HG03097 (cell line): ENCODE measurements at regions not wholly inside any gene's neighbourhood (a gene's known extent, or its start where the extent isn't known, plus 50 kb on each side); places are given as distances from the start of the nearest gene placed in this dataset.

Source experiments
- ATAC-seq: cut with Tn5 transposase; IDR thresholded peaks from one replicate; pipeline ENCODE4 v1.9.1; 2021; ENCODE audit not compliant: unreplicated experiment, low FRiP score

DNA sequence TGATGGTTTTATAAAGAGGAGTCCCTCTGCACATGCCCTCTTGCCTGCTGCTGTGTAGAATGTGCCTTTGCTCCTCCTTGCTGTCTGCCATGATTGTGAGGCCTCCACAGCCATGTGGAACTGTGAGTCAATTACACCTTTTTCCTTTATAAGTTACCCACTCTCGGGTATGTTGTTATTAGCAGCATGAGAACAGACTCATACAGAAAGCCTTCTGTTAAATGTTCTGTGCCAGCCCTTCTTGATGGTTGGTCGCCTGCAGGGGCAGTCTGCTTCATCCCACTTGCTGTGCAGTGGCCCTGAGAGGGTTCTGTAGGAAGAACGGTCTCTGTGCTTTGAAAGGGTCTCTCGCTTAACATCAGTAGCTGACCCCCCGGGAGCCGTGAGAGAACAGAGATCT is 248.9 kb upstream of the IGFBP3 start:
- no peak for ATAC-seq

DNA sequence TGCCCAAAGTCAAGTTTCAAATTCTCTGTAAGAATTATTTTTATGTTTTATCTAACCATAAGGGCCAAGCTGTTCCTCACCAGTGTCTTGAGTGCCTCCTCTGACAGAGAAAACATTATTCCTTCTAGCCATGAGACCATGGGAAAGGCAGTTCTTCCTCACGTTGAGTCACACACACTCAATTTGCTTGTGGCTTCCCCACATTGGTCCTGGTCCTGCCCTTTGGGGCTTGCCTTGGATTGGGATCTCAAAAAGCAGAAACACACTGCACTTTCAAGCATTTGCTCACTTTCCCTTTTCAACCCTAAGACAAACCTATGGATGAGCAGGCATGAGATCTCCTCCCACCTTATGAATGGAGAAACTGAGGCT is 248.3 kb upstream of the IGFBP3 start:
- no peak for ATAC-seq

DNA sequence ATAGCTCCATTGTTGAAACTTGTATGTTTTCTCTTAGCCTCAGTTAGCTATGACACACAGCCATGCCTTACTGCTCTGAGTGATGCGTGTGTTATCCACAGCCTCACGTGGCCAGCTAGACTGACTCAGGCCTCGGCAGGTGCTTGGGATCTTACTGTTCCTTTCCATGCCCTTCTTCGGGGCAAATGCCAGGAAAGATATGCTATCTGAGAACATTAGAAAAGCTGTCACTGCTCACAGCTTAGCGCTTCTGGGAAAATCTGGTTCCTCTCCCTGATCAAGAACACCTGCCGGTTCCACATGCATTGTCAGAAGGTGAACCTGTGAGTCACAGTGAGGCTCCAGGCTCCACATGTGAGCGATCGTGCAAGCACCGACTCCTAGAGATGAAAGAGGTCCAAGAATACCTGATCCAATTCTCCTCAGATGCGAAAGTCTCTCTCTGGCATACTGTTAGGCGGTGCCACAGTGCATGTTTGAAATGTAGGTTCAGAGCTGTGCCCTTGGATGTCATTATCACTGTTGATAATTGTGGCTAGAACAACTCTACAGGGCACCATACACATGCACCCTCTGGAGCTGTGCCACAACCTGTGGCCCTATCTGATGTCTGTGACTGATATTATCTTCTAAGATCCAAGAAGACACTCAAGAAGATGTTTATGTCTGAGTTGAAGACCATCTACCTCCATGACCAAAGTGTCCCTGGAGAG is 247.8 kb upstream of the IGFBP3 start:
- no peak for ATAC-seq

DNA sequence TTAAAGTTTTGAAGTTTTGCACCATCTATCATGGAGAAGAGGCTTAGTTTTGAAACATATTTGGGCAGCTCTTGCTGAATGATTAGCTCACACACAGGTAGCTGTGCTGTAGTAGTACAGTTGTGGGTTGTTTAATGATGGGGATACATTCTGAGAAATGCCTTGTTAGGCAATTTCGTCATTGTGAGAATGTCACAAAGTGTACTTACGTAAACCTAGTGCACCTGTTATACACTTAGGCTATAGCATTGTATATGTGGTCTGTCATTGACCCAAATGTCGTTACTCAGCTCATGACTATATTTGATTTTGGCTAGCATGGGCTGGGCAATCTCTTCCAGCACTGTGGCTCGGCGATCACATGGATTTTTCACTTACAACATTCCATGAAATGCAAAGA is 247.2 kb upstream of the IGFBP3 start:
- ATAC-seq: no peak

DNA sequence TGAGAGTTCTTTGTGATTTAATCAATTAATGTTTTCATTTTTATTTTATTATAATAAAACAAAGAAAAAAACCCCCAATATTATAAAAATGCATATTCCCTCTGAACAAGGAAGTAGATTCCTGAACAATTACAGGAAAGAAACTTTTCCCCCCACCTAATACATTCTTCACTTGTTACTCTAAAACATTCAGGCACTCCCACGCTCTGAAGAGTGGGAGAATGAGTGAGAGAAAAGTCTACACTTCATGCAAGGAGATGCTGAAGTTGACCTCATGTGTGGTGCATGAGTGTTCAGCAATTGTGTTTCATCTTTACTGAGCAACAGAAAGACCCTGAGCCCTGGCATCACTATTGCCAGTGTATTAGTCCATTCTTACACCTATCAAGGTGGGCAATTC is 244.2 kb upstream of the IGFBP3 start:
- no peak for ATAC-seq

DNA sequence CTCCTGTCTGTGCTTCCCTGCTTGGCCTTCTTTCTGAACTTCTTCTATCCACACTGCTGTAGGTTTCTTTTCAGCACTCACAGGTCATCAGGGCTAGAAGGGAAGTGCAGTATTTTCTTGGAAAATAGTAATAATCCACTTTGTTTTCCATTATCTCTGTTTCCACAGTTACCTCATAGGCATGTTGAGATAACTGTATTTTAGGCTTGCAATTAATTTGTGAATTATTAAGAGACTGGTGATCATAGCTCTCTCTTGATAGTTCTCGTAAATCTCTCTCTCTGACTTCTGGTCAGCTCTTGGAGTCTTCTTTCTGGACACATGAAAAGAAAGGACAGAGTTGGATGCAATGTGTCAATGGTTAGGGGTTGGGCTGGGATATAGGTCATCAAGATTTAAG is 243.6 kb upstream of the IGFBP3 start:
- no peak for ATAC-seq

DNA sequence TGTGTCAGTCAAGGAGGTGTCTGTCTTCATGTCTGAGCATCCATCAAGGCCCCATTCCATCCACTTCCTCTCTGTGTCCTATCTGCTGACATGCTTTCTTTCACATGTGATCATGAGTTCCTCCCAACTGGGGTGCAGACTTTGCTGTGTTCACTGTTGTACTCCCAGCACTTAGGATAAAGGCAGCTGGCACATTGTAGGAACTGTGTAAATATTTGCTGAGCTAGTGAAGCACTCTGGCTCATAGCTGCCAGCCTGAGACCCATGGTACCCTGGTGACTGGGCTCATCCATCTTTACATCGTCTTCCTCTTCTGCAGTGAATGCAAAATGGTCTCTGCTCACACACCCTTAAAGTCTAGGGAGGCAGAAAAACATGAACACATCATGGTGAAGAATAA is 242.2 kb upstream of the IGFBP3 start:
- no peak for ATAC-seq

DNA sequence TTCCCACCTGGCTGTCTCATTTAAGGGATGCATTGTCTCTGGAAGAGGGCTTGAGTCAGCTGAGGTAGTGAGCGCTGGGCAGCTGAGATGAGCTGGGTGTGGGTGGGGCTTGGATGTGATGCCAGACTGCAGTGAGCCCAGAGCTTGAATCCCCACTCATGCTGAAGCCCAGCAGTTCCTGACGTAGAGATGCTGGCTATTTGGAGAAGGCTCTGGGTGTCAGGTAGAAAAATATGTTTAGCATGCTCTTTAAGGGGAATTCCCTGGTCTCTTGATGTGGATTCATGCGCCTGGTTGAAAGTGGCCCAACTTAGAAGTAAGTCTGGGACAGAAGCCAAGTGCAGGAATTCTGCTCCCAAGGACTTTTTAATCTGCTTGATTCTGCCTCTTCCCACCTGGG is 241.5 kb upstream of the IGFBP3 start:
- ATAC-seq: no peak

DNA sequence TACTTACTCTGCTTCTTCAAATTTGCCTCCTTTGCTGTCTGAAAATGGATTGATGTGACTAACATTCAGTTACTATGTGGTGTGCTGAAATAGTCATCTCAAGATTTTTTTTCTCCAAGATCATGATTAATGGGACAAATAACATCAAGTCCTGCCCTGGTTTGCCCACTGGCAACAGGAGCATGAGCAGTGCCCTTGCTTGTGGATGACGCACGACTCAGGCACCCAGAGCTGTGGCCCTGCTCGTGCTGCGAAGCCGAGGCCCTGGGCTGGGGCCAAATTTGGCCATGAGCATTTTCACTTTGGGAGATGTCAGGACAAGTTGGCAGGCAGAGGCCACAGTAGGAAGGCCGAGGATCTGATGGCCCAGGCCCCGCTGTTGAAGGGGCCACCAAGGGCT is 239.8 kb upstream of the IGFBP3 start:
- no peak for ATAC-seq

DNA sequence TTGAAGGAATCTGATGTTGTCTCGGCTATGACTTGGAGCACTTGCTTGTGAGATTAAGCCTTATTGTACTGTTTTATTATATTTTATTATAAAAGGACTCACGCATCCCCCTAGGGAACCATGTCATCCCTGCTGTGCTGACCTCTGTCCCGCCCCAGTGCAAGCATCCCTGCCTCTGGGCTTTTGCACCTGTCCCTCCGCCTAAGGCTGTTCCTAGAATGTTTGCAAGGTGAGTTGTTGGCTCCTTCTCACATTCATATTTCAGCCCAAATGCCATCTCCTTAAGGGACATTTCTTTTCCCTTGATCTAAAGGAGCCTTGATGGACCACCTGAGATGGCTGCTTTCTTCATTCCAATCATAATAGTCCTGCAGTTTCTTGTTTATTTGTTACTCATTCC is 236.9 kb upstream of the IGFBP3 start:
- no peak for ATAC-seq

DNA sequence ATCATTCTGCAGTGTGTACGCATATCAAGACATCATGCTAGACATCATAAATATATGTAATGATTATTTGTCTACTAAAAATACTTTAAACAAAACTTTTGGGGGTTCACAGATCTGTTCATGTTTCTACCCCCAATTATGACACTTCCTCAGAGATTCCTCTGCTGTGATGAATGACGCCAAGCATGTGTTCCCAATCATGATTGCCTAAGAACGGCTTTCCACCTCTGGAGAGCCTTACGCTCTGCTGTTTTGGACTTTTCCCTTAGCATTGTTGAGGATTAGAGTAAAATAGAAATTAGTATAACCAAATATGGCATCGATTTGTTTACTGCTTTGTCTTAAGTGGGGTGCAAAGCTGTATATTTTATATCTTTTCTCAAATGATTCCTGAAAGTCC is 236.3 kb upstream of the IGFBP3 start:
- ATAC-seq: no peak

DNA sequence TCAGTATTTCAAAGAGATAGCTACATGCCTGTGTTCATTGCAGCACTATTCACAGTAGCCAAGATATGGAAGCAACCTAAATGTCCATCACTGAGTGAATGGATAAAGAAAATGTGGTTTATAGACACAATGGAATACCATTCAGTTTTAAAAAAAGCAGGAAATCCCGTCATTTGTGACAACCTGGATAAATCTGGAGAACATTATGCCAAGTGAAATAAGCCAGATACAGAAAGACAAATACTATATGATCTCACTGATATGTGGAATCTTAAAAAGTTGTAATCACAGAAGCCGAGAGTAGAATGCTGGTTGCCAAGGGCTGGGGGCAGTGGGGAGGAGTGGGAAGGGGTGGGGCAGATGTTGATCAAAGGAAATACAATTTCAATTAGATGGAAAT is 235.8 kb upstream of the IGFBP3 start:
- ATAC-seq: no peak

DNA sequence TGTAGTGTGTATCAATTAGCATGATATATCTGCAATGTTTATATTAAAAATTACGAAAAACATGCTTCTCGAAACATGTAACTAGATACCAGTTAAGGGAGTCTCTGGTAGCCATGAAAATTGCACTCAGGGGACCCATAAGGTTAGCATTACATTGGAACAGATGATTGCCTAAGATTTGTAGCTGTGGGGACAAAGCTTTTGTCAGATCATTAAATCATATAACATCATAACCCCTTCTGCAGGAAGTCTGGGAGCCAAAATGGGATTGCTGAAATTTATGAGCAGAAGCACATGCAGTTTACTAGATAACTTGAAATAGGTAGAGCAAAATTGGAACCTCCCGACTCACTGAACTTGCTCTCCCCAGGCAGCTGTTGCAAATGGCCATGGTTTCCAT is 235.0 kb upstream of the IGFBP3 start:
- ATAC-seq: no peak

DNA sequence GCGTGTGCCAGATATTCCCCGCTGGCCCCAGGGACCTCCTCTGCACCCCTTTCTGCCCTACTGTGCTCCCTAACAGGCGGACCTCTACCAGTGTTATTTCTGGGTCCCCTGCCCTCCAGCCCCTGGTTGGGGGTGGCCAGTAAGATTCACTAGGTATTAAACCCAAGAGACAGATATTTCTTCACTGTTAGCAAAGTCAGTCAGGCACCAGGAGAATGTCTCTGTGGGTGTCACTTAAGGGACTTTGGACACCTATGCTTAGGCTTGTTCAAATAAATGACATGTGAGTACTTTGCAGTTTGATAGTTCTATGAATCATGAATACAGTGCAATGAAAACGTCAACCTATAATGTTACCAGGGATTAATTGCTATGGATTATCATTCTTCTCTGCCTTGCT is 234.3 kb upstream of the IGFBP3 start:
- no peak for ATAC-seq

DNA sequence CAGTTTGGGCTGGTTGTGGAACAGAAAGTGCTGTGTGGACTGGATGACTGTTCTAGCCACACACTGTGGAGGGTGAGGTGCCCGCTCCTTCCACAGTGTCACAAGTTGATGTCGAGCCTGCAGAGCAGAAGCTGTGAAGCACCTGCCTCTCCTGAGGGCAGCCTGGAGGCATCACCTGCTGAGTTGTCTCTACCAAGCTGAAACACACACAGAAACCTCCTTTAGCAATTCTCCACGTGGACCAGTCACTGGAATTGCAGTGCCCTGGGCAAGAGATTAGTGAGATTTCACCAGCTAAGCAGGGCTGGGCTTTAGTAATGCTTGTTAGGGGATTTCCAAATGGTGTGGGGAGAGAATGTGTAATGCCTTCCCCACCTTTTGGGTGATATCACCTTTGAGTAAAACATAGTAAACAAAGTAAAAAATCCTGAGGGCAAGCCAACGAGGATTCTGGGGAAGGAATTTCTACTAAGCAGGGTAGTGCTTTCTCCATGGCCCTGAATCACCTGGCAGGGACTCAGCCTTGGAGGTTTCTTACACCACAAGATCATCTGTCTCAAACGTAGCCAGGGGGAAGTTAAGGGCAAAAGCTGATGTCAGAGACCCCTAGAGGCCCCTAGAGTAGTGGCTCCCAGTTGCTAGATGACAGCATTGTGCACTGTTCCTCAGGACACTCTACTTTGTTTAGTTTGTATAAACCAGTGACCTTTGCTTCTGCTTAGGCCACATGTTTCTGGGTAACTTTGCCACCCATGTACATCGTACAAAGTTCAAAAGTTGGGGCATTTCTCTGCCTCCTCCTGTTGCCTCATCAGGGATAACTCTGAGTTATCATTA is 233.1 kb upstream of the IGFBP3 start:
- ATAC-seq: no peak

DNA sequence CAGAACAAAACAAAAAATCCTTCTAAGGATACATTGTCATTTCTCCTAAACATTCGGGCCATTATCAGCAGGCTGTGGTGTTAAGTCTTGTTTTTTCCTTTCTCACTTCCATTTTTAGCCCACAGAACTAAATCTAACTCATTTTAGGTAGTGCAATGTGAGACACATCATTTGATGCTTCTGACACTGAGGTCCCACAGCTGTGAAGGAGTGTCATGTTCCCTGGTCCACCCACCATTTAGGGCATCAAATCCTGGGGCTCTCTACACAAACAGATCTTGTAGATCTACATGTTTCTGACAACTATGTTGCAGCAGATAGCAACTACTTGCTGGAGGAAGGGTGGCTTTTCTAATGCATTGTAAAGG is 232.5 kb upstream of the IGFBP3 start:
- no peak for ATAC-seq

DNA sequence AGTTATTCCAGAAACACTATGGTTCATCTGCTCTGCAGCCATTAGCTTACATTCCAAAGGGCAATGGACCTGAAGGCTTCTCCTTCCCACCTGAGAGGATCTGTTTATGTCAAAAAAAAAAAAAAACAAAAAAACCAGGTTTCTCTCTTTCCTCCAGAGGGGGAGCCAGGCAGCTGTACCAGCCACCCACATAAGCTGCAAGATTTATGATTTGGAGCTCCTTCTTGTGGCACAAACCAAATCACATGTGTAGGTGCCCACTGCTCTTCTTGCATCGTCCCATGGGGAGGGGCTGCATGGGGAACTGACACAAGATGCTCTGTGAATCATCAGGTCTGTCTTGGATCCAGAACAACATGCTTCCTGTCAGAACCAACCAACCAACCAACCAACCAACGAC is 231.6 kb upstream of the IGFBP3 start:
- ATAC-seq: no peak

DNA sequence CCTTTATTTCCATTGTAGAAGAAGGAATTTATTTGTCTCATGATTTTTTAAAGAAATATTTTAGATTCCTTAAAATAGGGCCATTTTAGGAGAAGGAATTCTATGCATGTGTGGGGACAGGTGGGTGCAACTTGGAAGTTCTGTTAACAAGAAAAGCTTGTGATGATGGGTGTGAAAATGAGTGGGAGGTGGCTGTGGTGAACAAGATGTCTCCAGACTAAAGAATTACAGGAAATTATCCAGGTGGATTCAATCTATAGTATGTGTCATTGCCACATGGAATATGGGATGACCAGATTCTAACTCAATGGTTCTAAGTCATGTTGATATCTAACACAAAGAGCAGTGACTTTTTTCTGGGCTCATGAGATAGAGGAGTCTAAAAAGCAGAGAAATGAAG is 229.6 kb upstream of the IGFBP3 start:
- no peak for ATAC-seq

DNA sequence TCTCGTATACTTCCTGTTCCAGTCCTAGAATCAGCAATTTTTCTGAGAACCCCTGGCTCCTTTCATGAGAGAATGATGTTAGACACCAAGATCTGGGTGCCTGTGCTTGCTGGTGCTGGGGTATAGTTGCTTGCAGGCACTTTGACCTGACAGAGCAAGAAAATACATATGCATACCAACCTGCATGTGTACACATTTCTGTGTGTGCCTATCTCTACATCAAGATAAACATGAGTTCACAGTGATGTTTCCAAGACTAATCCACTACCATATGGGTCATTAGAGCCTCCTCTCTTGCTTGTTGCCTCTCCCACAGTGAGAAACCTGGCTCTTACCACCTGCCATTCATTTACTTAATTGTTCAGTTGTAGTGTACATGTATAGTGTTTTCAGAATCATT is 229.1 kb upstream of the IGFBP3 start:
- no peak for ATAC-seq

DNA sequence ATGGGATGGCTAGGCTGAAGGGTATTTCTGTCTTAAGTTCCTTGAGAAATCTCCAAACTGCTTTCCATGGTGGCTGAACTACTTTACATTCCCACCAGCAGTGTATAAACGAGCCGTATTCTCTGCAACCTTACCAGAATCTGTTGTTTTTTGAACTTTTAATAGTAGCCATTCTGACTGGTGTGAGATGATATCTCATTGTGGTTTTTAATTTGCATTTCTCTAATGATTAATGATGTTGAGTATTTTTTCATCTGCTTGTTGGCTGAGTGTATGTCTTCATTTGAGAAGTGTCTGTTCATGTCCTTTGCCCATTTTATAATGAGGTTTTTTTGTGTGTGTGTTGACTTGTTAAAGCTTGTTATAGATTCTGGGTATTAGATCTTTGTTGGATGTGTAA is 226.8 kb upstream of the IGFBP3 start:
- ATAC-seq: no peak

DNA sequence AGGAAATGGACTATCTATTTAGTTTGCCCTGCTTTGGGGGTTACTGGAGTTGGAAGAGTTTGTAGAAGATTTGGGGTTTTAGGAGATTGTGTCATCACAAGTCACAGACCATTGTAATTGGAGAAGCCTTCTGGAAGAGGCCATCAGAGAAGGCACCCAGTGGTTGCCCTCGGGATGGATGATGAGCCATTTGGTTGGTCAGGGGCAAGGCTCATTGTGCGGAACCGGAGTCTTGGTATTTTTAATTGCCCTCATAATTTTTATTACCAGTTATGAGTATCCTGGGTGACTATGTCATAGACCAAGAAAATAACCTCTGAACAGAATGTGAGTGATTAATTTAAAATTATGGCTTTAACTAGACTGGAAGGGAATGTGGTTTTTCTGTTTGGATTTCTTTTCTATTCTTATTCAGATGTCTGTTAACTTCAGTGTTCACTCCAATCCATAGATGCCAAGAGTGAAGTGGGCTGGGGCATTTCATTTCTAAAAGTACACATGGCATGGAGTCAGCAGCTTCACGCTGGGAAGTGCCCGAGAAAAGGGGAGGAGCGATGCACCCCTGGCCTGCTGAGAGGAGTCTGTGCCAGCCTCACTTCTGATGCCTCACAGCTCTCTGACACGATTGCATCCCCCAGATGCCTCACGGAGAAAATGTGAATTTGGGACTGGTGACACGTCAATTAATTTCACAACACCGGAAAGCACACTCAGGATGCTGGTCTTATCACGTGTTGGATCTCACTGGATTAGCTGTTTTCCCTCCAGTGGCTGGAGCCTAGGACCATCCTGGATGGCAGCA is 225.6 kb upstream of the IGFBP3 start:
- no peak for ATAC-seq

DNA sequence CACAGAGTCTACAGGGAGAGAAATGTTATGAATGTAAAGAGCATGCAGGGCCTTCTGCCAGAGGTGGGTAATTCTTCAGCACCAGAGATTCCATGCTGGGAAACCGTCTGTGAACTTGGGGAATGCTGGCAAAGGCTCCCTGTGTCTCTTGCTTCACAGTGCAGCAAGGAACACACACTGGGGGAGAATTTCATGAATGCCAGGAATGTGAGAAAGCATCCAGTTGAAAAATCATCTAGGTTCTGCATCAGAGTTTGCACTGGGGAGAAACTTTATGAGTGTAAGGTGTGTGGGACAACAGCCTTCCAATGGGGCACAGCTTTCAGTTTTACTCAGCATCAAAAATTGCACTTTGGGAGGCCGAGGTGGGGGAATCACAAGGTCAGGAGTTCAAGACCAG is 224.3 kb upstream of the IGFBP3 start:
- no peak for ATAC-seq
